GM12878 (cell line): ENCODE measurements at regions not wholly inside any gene's neighbourhood (a gene's known extent, or its start where the extent isn't known, plus 50 kb on each side); places are given as distances from the start of the nearest gene placed in this dataset.

Experiments
- ATAC-seq: fragments of 200-7000 bp; cut with Tn5 transposase; 3 replicates; pipeline ENCODE4 v1.9.1; 2020; ENCODE audit warnings: mild to moderate bottlenecking, moderate library complexity
- BruUV-seq: library from RNA; stranded (reverse); fragments of 400-500 nt; replicated peaks from 2 replicates; lab custom pipeline; 2021; lab: Mats Ljungman, UMichigan
- CTCF ChIA-PET: fragments of 300-600 bp; sonication (Branson Sonifier 250); formaldehyde crosslinking; extraction: SDS; loops from one replicate; lab custom pipeline; 2021; ENCODE audit warnings: inconsistent platforms; lab: Yijun Ruan, JAX
- POLR2A ChIA-PET: fragments of 350-600 bp; formaldehyde crosslinking; extraction: SDS; loops from one replicate; lab custom pipeline; 2021; ENCODE audit warnings: inconsistent platforms; lab: Charles Lee
- RAD21 ChIA-PET: fragments of 300-600 bp; sonication (Branson Sonifier 250); formaldehyde crosslinking; loops from one replicate; lab custom pipeline; 2023; ENCODE audit warnings: antibody characterized with exemption; ENCODE audit not compliant: unreplicated experiment; lab: Charles Lee
- SMC1A ChIA-PET: fragments of 300-600 bp; sonication (Branson Sonifier 250); formaldehyde crosslinking; loops from one replicate; lab custom pipeline; 2023; ENCODE audit not compliant: unreplicated experiment, uncharacterized antibody; lab: Charles Lee
- DNase-seq: peaks from one replicate; pipeline ENCODE4 v3.0.0-alpha.2; 2011; ENCODE audit warnings: low read depth, low spot score
- FAIRE-seq: peaks from 3 replicates; lab custom pipeline; 2011; peaks lifted over from hg19 to GRCh38; lab: Jason Lieb, UNC
- H2AFZ ChIP-seq: 2 replicates; pipeline ENCODE4 v1.6.0; 2011; ENCODE audit warnings: low read depth, low read length, control low read depth; ENCODE audit not compliant: control insufficient read depth
- H3K27ac ChIP-seq: 2 replicates; pipeline ENCODE4 v1.5.1; 2011; ENCODE audit warnings: control low read depth; ENCODE audit not compliant: control insufficient read depth, insufficient read depth
- H3K27me3 ChIP-seq, 2 experiments: replicated peaks in 1 of 2; 2 replicates each; pipeline versions ENCODE4 v1.6.0 to v1.6.1; 2011; ENCODE audit warnings: low read length in 1 of 2; ENCODE audit not compliant: control insufficient read depth in 2 of 2, insufficient read depth in 2 of 2
- H3K36me3 ChIP-seq, 2 experiments: 2 replicates each; pipeline ENCODE4 v1.5.1; 2011; ENCODE audit warnings: low read length in 1 of 2; ENCODE audit not compliant: control insufficient read depth in 2 of 2, insufficient read depth in 2 of 2
- H3K4me1 ChIP-seq: 2 replicates; pipeline ENCODE4 v1.6.1; 2011; ENCODE audit warnings: mild to moderate bottlenecking, low read length, moderate library complexity, mixed read lengths; ENCODE audit not compliant: control insufficient read depth, insufficient read depth
- H3K4me2 ChIP-seq: 2 replicates; pipeline ENCODE4 v1.6.0; 2011; ENCODE audit warnings: control low read depth; ENCODE audit not compliant: control insufficient read depth, insufficient read depth
- H3K4me3 ChIP-seq: fragments of 200-600 bp; sonication (generic); 2 replicates; pipeline ENCODE4 v1.5.1; 2016
- H3K79me2 ChIP-seq: 2 replicates; pipeline ENCODE4 v1.6.0; 2011; ENCODE audit warnings: low read length; ENCODE audit not compliant: control insufficient read depth, insufficient read depth
- H3K9ac ChIP-seq: 2 replicates; pipeline ENCODE4 v1.8.0; 2011; ENCODE audit warnings: low read length, control low read depth, mixed read lengths; ENCODE audit not compliant: control insufficient read depth, insufficient read depth
- H3K9me3 ChIP-seq: replicated peaks from 3 replicates; pipeline ENCODE4 v1.5.1; 2011; ENCODE audit warnings: mild to moderate bottlenecking, low read length; ENCODE audit not compliant: control insufficient read depth, insufficient read depth
- H4K20me1 ChIP-seq: 2 replicates; pipeline ENCODE4 v1.6.0; 2011; ENCODE audit not compliant: control insufficient read depth, insufficient read depth
- CBFB ChIP-seq: IDR thresholded peaks from 2 replicates; pipeline ENCODE4 v1.6.1; 2016; ENCODE audit warnings: antibody characterized with exemption, low read depth
- KLF5 ChIP-seq: fragments of 450-650 bp; IDR thresholded peaks from 2 replicates; pipeline ENCODE4 v1.6.1; 2014; ENCODE audit warnings: mild to moderate bottlenecking; ENCODE audit not compliant: partially characterized antibody
- NRF1 ChIP-seq: conservative IDR thresholded peaks from 2 replicates; pipeline ENCODE4 v1.6.1; 2011; ENCODE audit warnings: mild to moderate bottlenecking, low read depth, low read length, improper control_type of control experiment
- POLR2AphosphoS2 ChIP-seq: IDR thresholded peaks from 2 replicates; pipeline ENCODE4 v1.6.1; 2011; ENCODE audit warnings: low read depth, mild to moderate bottlenecking, low read length, improper control_type of control experiment, moderate library complexity
- ZZZ3 ChIP-seq: IDR thresholded peaks from 2 replicates; pipeline ENCODE4 v1.6.1; 2011; ENCODE audit warnings: low read depth; ENCODE audit not compliant: control insufficient read depth, insufficient read length
- WGBS: methylation state at CpG from one replicate; pipeline ENCODE4 v1.1.6; 2016; ENCODE audit warnings: low lambda C conversion rate; ENCODE audit not compliant: insufficient replicate concordance, insufficient coverage; ENCODE audit errors: missing lambda C conversion rate; 5-methylcytosine and 5-hydroxymethylcytosine counted together
- in situ Hi-C: fragments of 300-500 bp; cut with MboI; formaldehyde crosslinking; loops from 9 replicates; pipeline ENCODE4 v1.14.3; 2018; ENCODE audit warnings: mixed read lengths
- intact Hi-C: fragments of 100-400 bp; cut with micrococcal nuclease; formaldehyde crosslinking; loops from one replicate; pipeline ENCODE4 v1.14.2; 2022; ENCODE audit not compliant: unreplicated experiment
- TF ChIP-seq, protein P1 (sequence below): IDR thresholded peaks from 2 replicates; pipeline ENCODE4 v1.6.1; 2011; ENCODE audit warnings: low read depth, mild to moderate bottlenecking, low read length, moderate library complexity, borderline replicate concordance; ENCODE audit errors: extremely low read depth
- TF ChIP-seq, protein P2 (sequence below): IDR thresholded peaks from 2 replicates; pipeline ENCODE4 v1.6.1; 2012; ENCODE audit warnings: low read length, inconsistent platforms
- TF ChIP-seq, protein P3 (sequence below): fragments of 450-650 bp; IDR thresholded peaks from 2 replicates; pipeline ENCODE4 v1.6.1; 2018; ENCODE audit warnings: mild to moderate bottlenecking, low read depth, moderate library complexity; ENCODE audit not compliant: partially characterized antibody

DNA sequence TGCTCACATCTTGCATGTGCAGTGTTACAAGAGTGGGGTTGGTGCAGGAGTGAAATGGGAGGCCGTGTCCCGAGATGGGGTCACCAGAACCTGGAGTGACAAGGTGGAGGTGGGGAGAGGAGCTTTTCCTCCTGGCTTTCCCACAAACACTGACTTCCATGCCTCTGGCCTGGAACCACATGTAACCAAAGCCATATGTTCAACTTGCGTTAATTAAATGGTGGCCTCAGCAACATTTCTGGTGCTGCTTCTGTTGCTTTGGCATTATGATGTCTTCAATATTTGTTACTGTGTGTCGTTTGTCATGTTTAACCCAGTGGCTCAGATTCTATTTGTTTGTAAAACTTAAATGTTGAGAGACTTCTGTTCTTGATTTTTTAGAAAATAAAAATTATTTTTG lies 110.2 kb downstream of the VCPKMT start:
- peaks cover 7% of the 10 kb centered on the region for H3K79me2 ChIP-seq
- peaks cover 29% of the 10 kb centered on the region for H3K4me1 ChIP-seq
- POLR2A ChIA-PET, result no interaction called here
- intact Hi-C loops, result no loop called here
- FAIRE-seq (no peak), DNase-seq (no peak), ATAC-seq (no peak)
- no peak overlapping the region for H2AFZ ChIP-seq
- no peaks in the 10 kb centered on the region for H4K20me1 ChIP-seq
- CTCF ChIA-PET, result interaction anchor here (0.5 to 0.6 kb wide), 2 partner anchors 66 to 140 kb away, joined by 3 to 4 read pairs; no protein-coding TSS in a partner anchor
- RAD21 ChIA-PET, result no interaction called here
- in situ Hi-C loops, result no loop called here
- H3K36me3 ChIP-seq, result no peaks in the 10 kb centered on the region
- SMC1A ChIA-PET, result interaction anchor here (1.3 kb wide), 1 partner anchor 33 kb away, joined by 3 read pairs; no protein-coding TSS in a partner anchor
- 63% methylated on average over 4 of the region's 4 CpGs for WGBS
- H3K27ac ChIP-seq, result no peak overlapping the region
- no peak overlapping the region for H3K9ac ChIP-seq
- H3K4me2 ChIP-seq, result no peak overlapping the region
- H3K9me3 ChIP-seq, result no peaks in the 10 kb centered on the region
- no TSS peak for BruUV-seq
- TF ChIP-seq, protein P1, sequence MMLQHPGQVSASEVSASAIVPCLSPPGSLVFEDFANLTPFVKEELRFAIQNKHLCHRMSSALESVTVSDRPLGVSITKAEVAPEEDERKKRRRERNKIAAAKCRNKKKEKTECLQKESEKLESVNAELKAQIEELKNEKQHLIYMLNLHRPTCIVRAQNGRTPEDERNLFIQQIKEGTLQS, result no peak
- TF ChIP-seq ZZZ3 (no peak), CBFB (no peak), KLF5 (no peak), POLR2AphosphoS2 (no peak), NRF1 (no peak)
- TF ChIP-seq, protein P2, sequence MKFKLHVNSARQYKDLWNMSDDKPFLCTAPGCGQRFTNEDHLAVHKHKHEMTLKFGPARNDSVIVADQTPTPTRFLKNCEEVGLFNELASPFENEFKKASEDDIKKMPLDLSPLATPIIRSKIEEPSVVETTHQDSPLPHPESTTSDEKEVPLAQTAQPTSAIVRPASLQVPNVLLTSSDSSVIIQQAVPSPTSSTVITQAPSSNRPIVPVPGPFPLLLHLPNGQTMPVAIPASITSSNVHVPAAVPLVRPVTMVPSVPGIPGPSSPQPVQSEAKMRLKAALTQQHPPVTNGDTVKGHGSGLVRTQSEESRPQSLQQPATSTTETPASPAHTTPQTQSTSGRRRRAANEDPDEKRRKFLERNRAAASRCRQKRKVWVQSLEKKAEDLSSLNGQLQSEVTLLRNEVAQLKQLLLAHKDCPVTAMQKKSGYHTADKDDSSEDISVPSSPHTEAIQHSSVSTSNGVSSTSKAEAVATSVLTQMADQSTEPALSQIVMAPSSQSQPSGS, result no peak
- TF ChIP-seq, protein P3, sequence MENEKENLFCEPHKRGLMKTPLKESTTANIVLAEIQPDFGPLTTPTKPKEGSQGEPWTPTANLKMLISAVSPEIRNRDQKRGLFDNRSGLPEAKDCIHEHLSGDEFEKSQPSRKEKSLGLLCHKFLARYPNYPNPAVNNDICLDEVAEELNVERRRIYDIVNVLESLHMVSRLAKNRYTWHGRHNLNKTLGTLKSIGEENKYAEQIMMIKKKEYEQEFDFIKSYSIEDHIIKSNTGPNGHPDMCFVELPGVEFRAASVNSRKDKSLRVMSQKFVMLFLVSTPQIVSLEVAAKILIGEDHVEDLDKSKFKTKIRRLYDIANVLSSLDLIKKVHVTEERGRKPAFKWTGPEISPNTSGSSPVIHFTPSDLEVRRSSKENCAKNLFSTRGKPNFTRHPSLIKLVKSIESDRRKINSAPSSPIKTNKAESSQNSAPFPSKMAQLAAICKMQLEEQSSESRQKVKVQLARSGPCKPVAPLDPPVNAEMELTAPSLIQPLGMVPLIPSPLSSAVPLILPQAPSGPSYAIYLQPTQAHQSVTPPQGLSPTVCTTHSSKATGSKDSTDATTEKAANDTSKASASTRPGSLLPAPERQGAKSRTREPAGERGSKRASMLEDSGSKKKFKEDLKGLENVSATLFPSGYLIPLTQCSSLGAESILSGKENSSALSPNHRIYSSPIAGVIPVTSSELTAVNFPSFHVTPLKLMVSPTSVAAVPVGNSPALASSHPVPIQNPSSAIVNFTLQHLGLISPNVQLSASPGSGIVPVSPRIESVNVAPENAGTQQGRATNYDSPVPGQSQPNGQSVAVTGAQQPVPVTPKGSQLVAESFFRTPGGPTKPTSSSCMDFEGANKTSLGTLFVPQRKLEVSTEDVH, result no peak
- H3K27me3 ChIP-seq, result no peaks in the 10 kb centered on the region
- no peak overlapping the region for H3K4me3 ChIP-seq
